Loucy (cell line): ENCODE measurements at regions not wholly inside any gene's neighbourhood (a gene's known extent, or its start where the extent isn't known, plus 50 kb on each side); places are given as distances from the start of the nearest gene placed in this dataset.

Experiments used
- EZH2phosphoT487 ChIP-seq: fragments of 200-600 bp; IDR thresholded peaks from 2 replicates; pipeline ENCODE4 v1.6.1; 2018; ENCODE audit warnings: antibody characterized with exemption, mild to moderate bottlenecking, moderate library complexity, borderline replicate concordance
- TF ChIP-seq, protein P1 (sequence below): fragments of 200-600 bp; sonication (generic); conservative IDR thresholded peaks from 2 replicates; pipeline ENCODE4 v1.5.1; 2014; ENCODE audit warnings: mild to moderate bottlenecking, antibody characterized with exemption, low read length

DNA sequence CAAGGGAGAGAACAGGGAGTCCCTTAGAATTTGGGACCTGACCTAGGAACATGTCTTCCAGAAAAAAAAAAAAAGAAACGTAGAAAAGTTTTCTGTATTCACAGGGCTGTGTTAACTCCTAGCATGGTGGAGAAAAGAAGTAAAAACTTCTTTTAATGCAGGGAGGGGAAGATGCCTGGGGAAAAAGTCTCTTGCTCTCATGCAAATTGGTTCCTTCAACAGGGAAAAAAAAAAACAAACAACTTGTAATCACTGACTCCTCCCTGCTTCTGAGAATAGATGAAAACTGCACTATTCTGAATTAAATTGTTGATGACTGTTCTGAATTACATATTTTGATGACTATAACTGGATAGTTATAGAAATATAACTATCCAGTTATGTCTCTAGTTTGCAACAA lies 933.2 kb downstream of the TRIB2 start:
- TF ChIP-seq, protein P1, sequence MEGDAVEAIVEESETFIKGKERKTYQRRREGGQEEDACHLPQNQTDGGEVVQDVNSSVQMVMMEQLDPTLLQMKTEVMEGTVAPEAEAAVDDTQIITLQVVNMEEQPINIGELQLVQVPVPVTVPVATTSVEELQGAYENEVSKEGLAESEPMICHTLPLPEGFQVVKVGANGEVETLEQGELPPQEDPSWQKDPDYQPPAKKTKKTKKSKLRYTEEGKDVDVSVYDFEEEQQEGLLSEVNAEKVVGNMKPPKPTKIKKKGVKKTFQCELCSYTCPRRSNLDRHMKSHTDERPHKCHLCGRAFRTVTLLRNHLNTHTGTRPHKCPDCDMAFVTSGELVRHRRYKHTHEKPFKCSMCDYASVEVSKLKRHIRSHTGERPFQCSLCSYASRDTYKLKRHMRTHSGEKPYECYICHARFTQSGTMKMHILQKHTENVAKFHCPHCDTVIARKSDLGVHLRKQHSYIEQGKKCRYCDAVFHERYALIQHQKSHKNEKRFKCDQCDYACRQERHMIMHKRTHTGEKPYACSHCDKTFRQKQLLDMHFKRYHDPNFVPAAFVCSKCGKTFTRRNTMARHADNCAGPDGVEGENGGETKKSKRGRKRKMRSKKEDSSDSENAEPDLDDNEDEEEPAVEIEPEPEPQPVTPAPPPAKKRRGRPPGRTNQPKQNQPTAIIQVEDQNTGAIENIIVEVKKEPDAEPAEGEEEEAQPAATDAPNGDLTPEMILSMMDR = no peak
- TF ChIP-seq EZH2phosphoT487 = no peak
